Esophagus muscularis mucosa (tissue), 3 donors: ENCODE measurements at regions not wholly inside any gene's neighbourhood (a gene's known extent, or its start where the extent isn't known, plus 50 kb on each side); places are given as distances from the start of the nearest gene placed in this dataset.

Experiments
- CTCF ChIP-seq, 3 experiments: fragments of 200-600 bp in 2 of 3; fragments of 450-650 bp in 1 of 3; sonication (generic) in 2 of 3; IDR thresholded peaks; one replicate each; pipeline ENCODE4 v1.5.1; 2017 to 2019; ENCODE audit warnings: antibody characterized with exemption in 3 of 3, mild to moderate bottlenecking in 2 of 3, moderate library complexity in 1 of 3
- EP300 ChIP-seq: sonication (generic); formaldehyde crosslinking; IDR thresholded peaks from one replicate; pipeline ENCODE4 v1.6.1; 2017; ENCODE audit warnings: antibody characterized with exemption

GRCh38 chr1:168803806-168804510 lies 75.0 kb upstream of the DPT start:
- TF ChIP-seq CTCF (IDR thresholded peaks at IDR 0.05) (no peak), EP300 (no peak)
